Neural cell (in vitro differentiated cells): ENCODE measurements at regions not wholly inside any gene's neighbourhood (a gene's known extent, or its start where the extent isn't known, plus 50 kb on each side); places are given as distances from the start of the nearest gene placed in this dataset.

Source experiments
- H2AFZ ChIP-seq: fragments of 200-600, 300-800 bp; sonication (generic), shearing (Covaris generic); 2 replicates; pipeline ENCODE4 v1.6.0; 2014; ENCODE audit warnings: low read depth, mild to moderate bottlenecking, antibody characterized with exemption, low read length, moderate library complexity
- H3F3A ChIP-seq: fragments of 200-600 bp; shearing (Covaris generic); 2 replicates; pipeline ENCODE4 v1.6.1; 2016; ENCODE audit warnings: mild to moderate bottlenecking, moderate library complexity, mixed read lengths, antibody characterized with exemption, low read length; ENCODE audit not compliant: insufficient read depth, poor library complexity, severe bottlenecking
- H3K27ac ChIP-seq: fragments of 200-600, 300-800 bp; sonication (generic), shearing (Covaris generic); 2 replicates; pipeline ENCODE4 v1.5.1; 2014; ENCODE audit warnings: mild to moderate bottlenecking, low read length, moderate library complexity
- H3K27me3 ChIP-seq: fragments of 300-800, 200-600 bp; sonication (generic), shearing (Covaris generic); 2 replicates; pipeline ENCODE4 v1.6.0; 2014; ENCODE audit warnings: mild to moderate bottlenecking, low read depth, low read length, moderate library complexity; ENCODE audit not compliant: insufficient read depth
- H3K36me3 ChIP-seq: fragments of 300-800, 200-600 bp; sonication (generic), shearing (Covaris generic); 2 replicates; pipeline ENCODE4 v1.5.1; 2014; ENCODE audit warnings: mild to moderate bottlenecking, antibody characterized with exemption, low read length, moderate library complexity; ENCODE audit not compliant: insufficient read depth
- H3K4me2 ChIP-seq: fragments of 300-800, 200-600 bp; sonication (generic), shearing (Covaris generic); 2 replicates; pipeline ENCODE4 v1.6.0; 2014; ENCODE audit warnings: mild to moderate bottlenecking, low read length
- H3K4me3 ChIP-seq: fragments of 300-800, 200-600 bp; sonication (generic), shearing (Covaris generic); 2 replicates; pipeline ENCODE4 v1.5.1; 2014; ENCODE audit warnings: mild to moderate bottlenecking, low read length, moderate library complexity
- H3K79me2 ChIP-seq: fragments of 200-600 bp; shearing (Covaris generic); replicated peaks from 2 replicates; pipeline ENCODE4 v1.6.0; 2014; ENCODE audit warnings: mild to moderate bottlenecking, low read length, moderate library complexity; ENCODE audit not compliant: insufficient read depth
- H3K9ac ChIP-seq: fragments of 300-800, 200-600 bp; sonication (generic), shearing (Covaris generic); 2 replicates; pipeline ENCODE4 v1.6.1; 2016; ENCODE audit warnings: mild to moderate bottlenecking, low read length, mixed read lengths
- H3K9me2 ChIP-seq: fragments of 200-600 bp; shearing (Covaris generic); 2 replicates; pipeline ENCODE4 v1.6.1; 2016; ENCODE audit warnings: mild to moderate bottlenecking, low read length, mixed read lengths; ENCODE audit not compliant: insufficient read depth
- H3K9me3 ChIP-seq: fragments of 200-600, 300-800 bp; sonication (generic), shearing (Covaris generic); 2 replicates; pipeline ENCODE4 v1.6.1; 2016; ENCODE audit warnings: mild to moderate bottlenecking, mixed run types, low read length, moderate library complexity, mixed read lengths
- H4K20me1 ChIP-seq: fragments of 200-600 bp; shearing (Covaris generic); 2 replicates; pipeline ENCODE4 v1.6.1; 2016; ENCODE audit warnings: mild to moderate bottlenecking, mixed run types; ENCODE audit not compliant: insufficient read depth
- EP300 ChIP-seq: fragments of 450-650 bp; conservative IDR thresholded peaks from 2 replicates; pipeline ENCODE4 v1.6.1; 2014; ENCODE audit warnings: antibody characterized with exemption, mild to moderate bottlenecking, moderate library complexity; ENCODE audit not compliant: poor library complexity, severe bottlenecking
- EZH2 ChIP-seq: fragments of 200-600, 300-800 bp; shearing (Covaris generic), sonication (generic); IDR thresholded peaks from 2 replicates; pipeline ENCODE4 v1.6.1; 2014; ENCODE audit warnings: antibody characterized with exemption, low read length, borderline replicate concordance, mild to moderate bottlenecking; ENCODE audit not compliant: insufficient read depth, poor library complexity, severe bottlenecking
- MXI1 ChIP-seq: fragments of 450-650 bp; conservative IDR thresholded peaks from 2 replicates; pipeline ENCODE4 v1.6.1; 2014; ENCODE audit warnings: antibody characterized with exemption, mild to moderate bottlenecking; ENCODE audit not compliant: poor library complexity, severe bottlenecking
- POLR2AphosphoS5 ChIP-seq: IDR thresholded peaks from 2 replicates; pipeline ENCODE4 v1.6.1; 2012
- RAD21 ChIP-seq: fragments of 450-650 bp; conservative IDR thresholded peaks from 2 replicates; pipeline ENCODE4 v1.6.1; 2014; ENCODE audit warnings: antibody characterized with exemption, mild to moderate bottlenecking, moderate library complexity
- SMC3 ChIP-seq: fragments of 450-650 bp; conservative IDR thresholded peaks from 2 replicates; pipeline ENCODE4 v1.6.1; 2014; ENCODE audit warnings: antibody characterized with exemption, mild to moderate bottlenecking, moderate library complexity; ENCODE audit not compliant: poor library complexity
- TAF1 ChIP-seq: IDR thresholded peaks from 2 replicates; pipeline ENCODE4 v1.6.1; 2012; ENCODE audit warnings: low read depth
- TF ChIP-seq, protein P1 (sequence below): IDR thresholded peaks from 2 replicates; pipeline ENCODE4 v1.6.1; 2012; ENCODE audit warnings: borderline replicate concordance
- TF ChIP-seq, protein P2 (sequence below): fragments of 450-650 bp; IDR thresholded peaks from 2 replicates; pipeline ENCODE4 v1.5.1; 2014; ENCODE audit warnings: antibody characterized with exemption, mild to moderate bottlenecking, moderate library complexity; ENCODE audit not compliant: poor library complexity, severe bottlenecking

DNA sequence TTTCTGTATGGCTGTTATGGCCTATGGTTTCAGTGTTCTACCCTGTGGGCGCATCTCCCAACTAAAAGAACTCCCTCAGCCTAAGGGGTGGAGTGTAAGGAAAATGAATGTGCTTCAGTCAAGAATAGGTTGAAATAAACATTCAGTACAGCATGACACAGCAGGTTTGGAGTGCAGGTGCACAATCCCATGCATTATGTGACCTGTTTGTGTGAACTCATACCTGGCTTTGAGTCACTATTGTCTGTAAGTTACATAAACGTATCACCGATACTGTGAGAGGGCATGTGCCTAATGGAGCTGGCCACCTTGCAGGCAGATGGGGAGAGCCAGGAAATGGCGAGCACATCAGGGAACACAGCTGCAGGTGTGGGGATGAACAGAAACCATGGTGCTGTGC, 216.0 kb downstream of the DSEL start:
- Histone ChIP-seq H3K27ac (no peak overlapping the region), H3K36me3 (no peaks in the 10 kb centered on the region), H3K27me3 (no peaks in the 10 kb centered on the region), H3K9me2 (no peaks in the 10 kb centered on the region), H3K4me3 (no peak overlapping the region), H3K4me2 (no peak overlapping the region), H2AFZ (no peak overlapping the region), H4K20me1 (no peaks in the 10 kb centered on the region), H3K79me2 (no peaks in the 10 kb centered on the region), H3F3A (no peaks in the 10 kb centered on the region), H3K9me3 (peaks cover 3% of the 10 kb centered on the region), H3K9ac (no peak overlapping the region)
- TF ChIP-seq, protein P1, sequence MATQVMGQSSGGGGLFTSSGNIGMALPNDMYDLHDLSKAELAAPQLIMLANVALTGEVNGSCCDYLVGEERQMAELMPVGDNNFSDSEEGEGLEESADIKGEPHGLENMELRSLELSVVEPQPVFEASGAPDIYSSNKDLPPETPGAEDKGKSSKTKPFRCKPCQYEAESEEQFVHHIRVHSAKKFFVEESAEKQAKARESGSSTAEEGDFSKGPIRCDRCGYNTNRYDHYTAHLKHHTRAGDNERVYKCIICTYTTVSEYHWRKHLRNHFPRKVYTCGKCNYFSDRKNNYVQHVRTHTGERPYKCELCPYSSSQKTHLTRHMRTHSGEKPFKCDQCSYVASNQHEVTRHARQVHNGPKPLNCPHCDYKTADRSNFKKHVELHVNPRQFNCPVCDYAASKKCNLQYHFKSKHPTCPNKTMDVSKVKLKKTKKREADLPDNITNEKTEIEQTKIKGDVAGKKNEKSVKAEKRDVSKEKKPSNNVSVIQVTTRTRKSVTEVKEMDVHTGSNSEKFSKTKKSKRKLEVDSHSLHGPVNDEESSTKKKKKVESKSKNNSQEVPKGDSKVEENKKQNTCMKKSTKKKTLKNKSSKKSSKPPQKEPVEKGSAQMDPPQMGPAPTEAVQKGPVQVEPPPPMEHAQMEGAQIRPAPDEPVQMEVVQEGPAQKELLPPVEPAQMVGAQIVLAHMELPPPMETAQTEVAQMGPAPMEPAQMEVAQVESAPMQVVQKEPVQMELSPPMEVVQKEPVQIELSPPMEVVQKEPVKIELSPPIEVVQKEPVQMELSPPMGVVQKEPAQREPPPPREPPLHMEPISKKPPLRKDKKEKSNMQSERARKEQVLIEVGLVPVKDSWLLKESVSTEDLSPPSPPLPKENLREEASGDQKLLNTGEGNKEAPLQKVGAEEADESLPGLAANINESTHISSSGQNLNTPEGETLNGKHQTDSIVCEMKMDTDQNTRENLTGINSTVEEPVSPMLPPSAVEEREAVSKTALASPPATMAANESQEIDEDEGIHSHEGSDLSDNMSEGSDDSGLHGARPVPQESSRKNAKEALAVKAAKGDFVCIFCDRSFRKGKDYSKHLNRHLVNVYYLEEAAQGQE = no peak
- TF ChIP-seq TAF1 (no peak), MXI1 (no peak), RAD21 (no peak), SMC3 (no peak), EZH2 (no peak), EP300 (no peak), POLR2AphosphoS5 (no peak)
- TF ChIP-seq, protein P2, sequence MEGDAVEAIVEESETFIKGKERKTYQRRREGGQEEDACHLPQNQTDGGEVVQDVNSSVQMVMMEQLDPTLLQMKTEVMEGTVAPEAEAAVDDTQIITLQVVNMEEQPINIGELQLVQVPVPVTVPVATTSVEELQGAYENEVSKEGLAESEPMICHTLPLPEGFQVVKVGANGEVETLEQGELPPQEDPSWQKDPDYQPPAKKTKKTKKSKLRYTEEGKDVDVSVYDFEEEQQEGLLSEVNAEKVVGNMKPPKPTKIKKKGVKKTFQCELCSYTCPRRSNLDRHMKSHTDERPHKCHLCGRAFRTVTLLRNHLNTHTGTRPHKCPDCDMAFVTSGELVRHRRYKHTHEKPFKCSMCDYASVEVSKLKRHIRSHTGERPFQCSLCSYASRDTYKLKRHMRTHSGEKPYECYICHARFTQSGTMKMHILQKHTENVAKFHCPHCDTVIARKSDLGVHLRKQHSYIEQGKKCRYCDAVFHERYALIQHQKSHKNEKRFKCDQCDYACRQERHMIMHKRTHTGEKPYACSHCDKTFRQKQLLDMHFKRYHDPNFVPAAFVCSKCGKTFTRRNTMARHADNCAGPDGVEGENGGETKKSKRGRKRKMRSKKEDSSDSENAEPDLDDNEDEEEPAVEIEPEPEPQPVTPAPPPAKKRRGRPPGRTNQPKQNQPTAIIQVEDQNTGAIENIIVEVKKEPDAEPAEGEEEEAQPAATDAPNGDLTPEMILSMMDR = no peak

DNA sequence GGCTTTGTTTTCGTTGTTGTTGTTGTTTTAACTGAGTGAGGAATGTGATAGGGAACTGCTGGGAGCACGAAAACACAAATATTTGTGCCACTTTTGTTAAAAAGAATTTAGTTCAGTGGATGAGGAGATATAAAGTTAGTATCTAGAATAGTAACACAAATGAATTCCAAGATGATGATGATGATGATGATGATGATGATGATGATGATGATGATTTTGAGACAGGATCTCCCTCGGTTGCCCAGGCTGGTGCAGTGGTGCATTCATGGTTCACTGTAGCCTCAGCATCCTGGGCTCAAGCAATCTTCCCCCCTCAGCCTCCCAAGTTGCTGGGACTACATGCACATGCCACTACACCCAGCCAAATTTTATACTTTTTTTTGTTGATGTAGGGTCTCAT, 223.7 kb downstream of the DSEL start:
- no peak overlapping the region for H3K9ac ChIP-seq
- H3K27me3 ChIP-seq = no peaks in the 10 kb centered on the region
- TF ChIP-seq TAF1 (no peak), EP300 (no peak), SMC3 (no peak), RAD21 (no peak), MXI1 (no peak), POLR2AphosphoS5 (no peak), EZH2 (no peak)
- TF ChIP-seq, protein P2 = no peak
- TF ChIP-seq, protein P1 = no peak
- no peak overlapping the region for H2AFZ ChIP-seq
- no peak overlapping the region for H3K4me3 ChIP-seq
- H3K36me3 ChIP-seq = no peaks in the 10 kb centered on the region
- H3K79me2 ChIP-seq = no peaks in the 10 kb centered on the region
- H3K9me2 ChIP-seq = no peaks in the 10 kb centered on the region
- no peaks in the 10 kb centered on the region for H3K9me3 ChIP-seq
- H4K20me1 ChIP-seq = no peaks in the 10 kb centered on the region
- H3F3A ChIP-seq = no peaks in the 10 kb centered on the region
- no peak overlapping the region for H3K4me2 ChIP-seq
- H3K27ac ChIP-seq = no peak overlapping the region
